ENCODE measurements at regions not wholly inside any gene's neighbourhood (a gene's known extent, or its start where the extent isn't known, plus 50 kb on each side); places are given as distances from the start of the nearest gene placed in this dataset.
"Not testable (repeated sequence)": the region's sequence is repeated elsewhere in the genome, so short reads cannot be mapped to it uniquely, and the experiment has no call there.

GRCh38 chr2:84038866-84039265 is 420.2 kb downstream of the SUCLG1 start:
- no peak for DNase-seq

GRCh38 chr2:84033347-84033974 is 425.6 kb downstream of the SUCLG1 start:
- DNase-seq = no peak

DNA sequence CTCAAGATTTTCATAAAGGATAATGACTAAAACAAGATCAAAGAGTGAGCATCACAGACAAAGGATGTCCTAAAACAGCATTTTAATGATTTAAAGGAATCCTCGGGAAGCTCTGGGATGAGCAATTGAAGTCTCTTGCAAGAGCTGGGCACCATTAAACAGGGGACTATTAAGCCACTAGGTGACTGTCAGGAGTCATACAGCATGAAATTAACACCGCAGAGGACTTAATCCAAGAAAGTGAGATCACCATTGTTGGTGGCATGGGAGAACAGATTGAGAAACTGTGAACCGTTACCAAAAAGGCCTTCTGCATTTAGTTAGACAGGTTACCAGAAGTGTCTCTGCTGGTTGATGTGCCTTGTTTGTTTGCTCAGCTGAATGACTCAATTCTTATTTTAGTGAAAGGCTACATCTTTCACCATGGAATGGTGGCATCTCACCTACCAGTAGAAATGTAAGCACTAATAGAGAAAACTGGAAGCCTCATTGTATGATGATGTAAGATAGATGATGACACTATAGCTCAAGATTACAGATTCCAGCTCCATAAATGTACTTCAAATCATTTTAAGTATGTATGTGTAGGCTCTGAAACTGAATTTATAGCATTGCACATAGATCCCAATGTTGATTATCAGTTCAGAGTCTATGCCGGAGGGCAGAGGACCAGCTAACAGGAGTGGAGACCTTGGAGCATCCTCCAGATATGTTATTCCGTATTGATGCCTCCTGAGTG is 427.6 kb downstream of the SUCLG1 start:
- DNase-seq = no peak

- no peak for DNase-seq
These were observed 429.0 kb downstream of the SUCLG1 start for GRCh38 chr2:84029903-84030575.

- DNase-seq = no peak
These were observed 432.3 kb downstream of the SUCLG1 start for GRCh38 chr2:84026818-84027217.

DNA sequence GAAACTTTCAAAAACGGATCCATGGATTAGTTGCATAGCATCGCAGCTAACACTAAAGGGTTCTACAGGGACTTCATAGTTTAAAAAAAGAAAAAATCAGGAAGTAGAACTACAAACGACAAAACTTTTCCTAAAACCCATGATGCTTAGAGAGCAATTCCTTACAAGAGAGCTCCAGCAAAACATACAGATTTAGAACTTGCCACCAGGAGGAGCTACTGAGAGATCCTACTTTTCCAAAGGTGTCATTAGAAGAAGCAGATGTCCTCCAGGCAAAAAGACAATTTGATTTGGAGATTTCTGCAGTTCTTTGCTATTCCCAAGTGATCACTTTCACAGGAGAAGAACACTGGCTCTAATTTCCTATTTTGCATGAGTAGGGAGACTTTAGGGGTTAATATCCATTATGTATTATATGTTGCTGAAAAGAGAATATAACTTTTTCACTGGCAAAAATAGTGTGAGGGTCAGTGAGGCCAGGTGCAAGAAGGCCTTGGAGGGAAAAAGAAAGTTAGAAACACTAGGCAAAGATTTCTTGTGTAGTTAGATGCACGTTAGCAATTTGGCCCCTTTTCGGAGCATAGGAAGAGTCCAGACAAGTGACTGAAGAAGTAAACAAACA is 436.2 kb downstream of the SUCLG1 start:
- DNase-seq = no peak

DNA sequence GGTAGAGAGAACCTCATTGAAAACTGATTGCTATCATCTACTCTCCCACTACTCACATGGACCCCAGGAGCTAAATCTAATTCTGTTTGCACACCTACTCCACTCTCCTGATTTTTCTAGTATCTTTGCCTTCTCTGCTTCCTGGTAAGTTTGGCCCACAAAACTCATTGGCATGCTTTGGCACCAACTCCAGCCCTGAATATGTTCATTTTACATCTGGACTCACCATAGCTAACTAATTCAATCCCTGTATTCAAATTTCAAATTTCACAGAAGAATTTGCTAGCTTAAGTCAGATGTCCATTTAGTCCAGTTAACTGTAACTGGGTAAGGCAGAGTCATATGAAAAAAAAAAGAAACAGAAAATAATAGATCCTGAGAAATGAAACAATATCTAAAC is 442.1 kb downstream of the SUCLG1 start:
- no peak for DNase-seq

- no peak for DNase-seq
These were observed 442.9 kb downstream of the SUCLG1 start for GRCh38 chr2:84016183-84016582.

GRCh38 chr2:83997889-83998288 is 461.2 kb downstream of the SUCLG1 start:
- no peak for DNase-seq

DNA sequence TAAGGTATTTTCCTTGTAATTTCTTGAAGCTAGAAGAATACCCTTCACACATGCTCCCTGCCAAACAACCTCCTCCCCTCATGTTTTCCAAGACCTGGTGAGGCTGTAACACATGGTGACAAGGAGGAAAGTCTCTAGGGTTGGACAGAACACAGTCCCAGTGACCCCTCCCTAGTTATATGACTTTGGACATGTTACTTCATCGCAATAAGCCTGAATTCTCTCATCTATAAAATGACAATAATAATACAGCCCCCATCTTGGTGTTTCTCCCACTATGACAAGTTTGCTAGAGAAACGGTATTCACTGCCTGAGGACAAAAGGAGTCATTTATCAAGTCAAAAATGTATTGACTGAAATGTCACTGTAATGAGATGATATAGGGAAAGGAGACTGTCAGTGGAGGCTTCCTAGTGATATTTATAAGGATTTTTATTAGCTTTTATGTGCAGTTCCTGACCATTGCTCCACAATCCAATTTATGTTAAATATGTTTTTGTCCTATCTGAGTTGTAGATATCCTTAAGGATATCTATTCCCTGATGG is 464.4 kb downstream of the SUCLG1 start:
- DNase-seq = no peak

DNA sequence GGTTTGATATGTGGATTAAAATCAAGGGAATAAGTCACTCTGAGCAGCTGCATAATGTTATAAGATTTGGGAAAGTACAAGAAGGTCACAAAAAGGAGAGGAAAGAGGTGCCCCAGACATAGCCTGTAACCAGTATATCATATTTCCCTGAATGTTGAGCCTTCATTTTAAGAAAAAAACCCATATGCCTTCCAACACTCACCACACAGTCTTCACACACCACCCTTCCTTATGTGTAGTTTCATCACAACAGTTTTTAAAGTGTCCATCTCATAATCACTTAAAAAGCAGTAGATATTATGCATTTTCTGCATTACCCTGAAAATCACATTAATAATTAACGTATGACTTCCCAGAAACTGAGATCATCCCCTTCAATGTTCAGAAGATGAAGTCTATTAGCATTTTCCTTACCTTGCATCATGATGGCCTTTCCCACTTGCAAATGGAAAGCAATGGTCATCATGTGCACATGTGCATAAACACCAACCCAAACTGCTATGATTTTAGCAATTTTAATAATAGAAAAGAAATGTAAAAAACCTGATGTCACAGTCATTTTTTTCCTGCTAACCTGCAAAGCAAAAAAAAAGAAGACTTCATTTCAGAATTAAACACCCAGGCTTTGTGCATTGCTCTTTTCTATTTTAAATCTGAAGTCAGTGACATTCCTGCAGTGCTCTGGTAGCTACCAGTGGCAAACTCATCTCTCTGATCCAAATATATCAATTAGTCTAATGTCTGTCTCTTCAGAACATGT is 465.0 kb downstream of the SUCLG1 start:
- DNase-seq = no peak

GRCh38 chr2:83991992-83992391 is 467.1 kb downstream of the SUCLG1 start:
- DNase-seq = no peak

GRCh38 chr2:83990636-83991035 is 468.4 kb downstream of the SUCLG1 start:
- DNase-seq = no peak

GRCh38 chr2:83976628-83977027 is 482.5 kb downstream of the SUCLG1 start:
- not testable (repeated sequence) for DNase-seq

DNA sequence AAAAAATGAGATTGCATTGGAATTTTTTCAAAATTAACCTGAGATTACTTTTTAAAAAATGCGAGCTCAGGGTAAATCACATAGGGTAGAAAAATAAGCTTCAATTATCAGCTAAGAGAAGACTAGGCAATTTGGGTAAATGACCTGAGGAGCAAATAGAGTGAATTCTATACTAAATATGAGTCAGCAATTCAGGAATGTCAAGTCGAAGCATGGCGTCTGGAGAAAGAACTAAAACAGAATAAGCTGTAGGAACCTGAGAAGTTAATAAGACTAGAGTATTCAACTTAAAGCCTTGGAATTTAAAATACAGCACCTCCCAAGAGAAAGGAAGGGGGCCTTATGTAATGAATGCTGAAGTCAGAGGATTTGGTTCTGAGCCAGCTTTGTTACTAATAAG is 487.0 kb downstream of the SUCLG1 start:
- DNase-seq = no peak

- no peak for DNase-seq
These were observed 487.5 kb downstream of the SUCLG1 start for GRCh38 chr2:83971547-83971946.

DNA sequence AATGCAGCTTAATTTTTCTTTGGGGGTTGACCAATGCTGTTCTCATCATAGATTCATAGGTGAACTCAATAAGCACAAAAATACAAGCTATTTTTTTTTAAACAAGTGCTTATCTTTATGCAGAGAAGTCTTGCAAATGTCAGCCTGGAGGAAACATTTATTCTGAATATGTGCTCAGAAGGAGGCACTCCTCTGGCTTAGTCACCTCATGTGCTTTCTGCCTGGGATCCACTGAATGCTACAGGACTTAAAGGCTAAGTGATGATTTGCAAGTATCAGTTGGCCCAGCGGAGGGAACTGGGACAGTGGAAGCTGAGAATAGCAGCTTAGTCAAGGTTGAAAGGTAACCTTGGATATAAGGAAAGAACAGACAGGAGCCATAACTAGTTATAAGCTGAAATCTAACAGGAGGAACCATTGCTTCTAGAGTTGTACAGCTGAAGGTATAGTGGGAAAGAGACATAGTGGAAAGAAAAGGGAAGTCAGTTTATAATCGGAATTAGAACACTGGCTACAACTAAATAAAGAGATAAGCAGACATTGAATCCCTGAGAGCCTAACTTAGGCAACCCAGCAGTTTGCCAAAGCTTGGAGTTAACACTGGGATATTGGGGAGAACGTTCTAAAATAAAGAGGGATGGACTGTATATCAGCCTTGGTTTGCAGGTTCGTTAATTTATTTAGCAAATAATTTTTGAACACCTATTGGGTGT is 488.7 kb downstream of the SUCLG1 start:
- DNase-seq = no peak

GRCh38 chr2:83969085-83969484 is 490.0 kb downstream of the SUCLG1 start:
- DNase-seq = no peak

- DNase-seq = no peak
These were observed 491.2 kb downstream of the SUCLG1 start for GRCh38 chr2:83967854-83968253.

DNA sequence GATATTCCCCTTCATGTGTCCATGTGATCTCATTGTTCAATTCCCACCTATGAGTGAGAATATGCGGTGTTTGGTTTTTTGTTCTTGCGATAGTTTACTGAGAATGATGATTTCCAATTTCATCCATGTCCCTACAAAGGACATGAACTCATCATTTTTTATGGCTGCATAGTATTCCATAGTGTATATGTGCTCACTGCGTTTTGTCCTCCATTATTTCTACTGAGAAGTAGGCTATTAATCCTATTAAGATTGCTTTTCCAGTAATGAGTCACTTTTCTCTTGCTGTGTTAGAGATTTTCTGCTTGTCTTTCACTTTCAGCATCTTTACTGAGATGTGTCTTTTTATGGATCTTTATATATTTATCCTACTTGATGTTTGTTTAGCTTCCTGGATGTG is 492.1 kb downstream of the SUCLG1 start:
- not testable (repeated sequence) for DNase-seq

DNA sequence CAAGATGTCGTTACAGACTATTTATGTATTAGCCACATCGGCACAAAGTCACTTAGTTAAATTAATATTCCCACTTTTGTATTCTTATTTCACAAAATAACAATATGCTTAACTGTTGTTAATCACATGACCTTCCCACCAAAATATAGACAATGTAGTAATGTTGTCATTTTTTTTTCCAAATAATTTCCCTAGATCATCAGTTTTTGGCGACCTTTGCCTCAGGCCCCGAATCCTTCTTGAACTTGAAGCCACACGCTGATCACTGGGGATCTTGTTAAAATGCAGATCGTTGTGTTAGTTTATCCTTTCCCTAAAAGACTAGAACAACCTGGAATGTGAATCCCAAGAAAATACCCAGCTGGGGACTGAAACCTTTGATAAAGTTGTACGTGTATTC is 497.6 kb downstream of the SUCLG1 start:
- no peak for DNase-seq

- DNase-seq = no peak
These were observed 498.7 kb downstream of the SUCLG1 start for GRCh38 chr2:83960371-83960770.
